ENCODE measurements at regions not wholly inside any gene's neighbourhood (a gene's known extent, or its start where the extent isn't known, plus 50 kb on each side); places are given as distances from the start of the nearest gene placed in this dataset.

DNA sequence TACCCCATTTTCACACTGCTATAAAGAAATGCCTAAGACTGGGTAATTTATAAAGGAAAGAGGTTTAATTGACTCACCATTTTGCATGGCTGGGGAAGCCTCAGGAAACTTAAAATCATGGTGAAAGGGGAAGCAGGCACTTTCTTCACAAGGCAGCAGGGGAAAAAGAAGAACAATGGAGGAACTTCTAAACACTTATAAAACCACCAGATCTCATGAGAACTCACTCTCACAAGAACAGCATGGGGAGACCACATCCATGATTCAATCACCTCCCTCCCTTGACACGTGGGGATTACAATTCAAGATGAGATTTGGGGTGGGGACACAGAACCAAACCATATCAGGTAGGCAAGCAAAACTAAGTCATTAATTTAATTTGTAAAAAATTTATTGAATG, 343.2 kb downstream of the FRK start:
- no peak for DNase-seq (ENCODE audit: low spot score)

DNA sequence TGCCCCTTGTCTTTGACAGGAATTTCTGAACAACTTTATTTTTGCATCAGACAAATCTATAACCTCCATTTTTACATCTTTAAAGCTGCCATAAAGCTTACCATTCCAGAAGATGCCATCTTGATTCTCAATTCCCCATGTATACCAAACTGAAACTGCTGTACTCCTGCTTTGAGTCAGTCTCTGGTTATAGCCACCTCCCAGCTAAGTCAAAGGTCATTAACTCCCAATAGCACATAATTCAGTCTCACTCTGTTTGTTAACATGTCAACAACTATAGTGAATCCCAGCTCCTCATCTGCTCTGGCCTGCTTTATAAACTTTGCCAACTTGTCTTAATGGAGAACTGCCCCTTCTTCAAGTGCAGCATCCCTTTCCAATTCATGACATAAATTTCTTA, 343.6 kb downstream of the FRK start:
- DNase-seq (ENCODE audit: low spot score) = no peak

DNA sequence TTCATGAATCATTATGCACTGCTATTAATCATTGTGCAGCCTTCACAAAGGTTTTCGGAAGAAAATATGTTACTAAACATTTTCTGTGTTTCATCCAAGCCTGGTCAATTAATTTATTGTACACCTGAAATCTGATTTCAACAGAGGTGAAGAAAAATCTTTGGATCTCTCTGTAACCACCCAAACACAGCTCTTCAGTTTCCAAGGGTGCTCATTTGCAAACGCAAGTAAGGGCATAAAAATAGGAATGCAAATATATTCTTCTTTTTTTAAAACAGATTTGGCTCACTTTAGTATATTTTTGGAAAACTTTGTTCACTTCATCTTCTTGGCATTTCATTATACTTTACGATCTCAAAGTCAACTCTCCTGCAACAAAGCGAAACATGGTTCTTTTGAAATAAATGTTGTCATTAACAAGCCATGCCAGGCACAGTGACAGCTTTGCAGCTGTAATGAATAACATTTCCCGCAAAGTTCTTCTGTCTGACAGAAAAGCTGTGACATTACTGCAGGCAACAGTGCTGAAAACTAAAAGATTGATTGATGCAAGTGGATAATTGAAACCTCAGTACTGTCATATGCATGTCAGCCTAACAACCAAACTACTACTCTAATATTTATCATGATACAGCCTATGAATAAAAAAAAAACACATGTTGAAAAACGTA, 348.3 kb downstream of the FRK start:
- DNase-seq (ENCODE audit: low spot score) = no peak

DNA sequence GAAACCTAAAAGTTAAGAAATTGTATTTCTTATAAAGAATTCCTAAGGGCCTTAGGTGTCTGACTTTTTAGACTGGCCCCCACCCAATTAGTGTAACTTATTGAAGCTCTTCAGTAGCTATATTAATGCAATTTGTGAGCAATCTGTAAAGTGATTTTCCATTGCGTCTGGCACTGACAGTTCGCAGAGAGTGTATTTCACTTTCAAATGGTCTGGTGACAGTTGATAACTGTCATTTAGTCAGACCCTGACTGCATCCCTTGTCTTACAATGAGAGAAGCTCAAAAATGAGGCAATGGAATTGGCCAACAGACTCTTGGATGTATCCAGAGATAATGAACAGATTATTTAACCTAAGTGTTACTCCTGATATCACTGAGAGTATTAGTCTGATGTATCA, 351.8 kb downstream of the FRK start:
- DNase-seq (ENCODE audit: low spot score) = no peak

DNA sequence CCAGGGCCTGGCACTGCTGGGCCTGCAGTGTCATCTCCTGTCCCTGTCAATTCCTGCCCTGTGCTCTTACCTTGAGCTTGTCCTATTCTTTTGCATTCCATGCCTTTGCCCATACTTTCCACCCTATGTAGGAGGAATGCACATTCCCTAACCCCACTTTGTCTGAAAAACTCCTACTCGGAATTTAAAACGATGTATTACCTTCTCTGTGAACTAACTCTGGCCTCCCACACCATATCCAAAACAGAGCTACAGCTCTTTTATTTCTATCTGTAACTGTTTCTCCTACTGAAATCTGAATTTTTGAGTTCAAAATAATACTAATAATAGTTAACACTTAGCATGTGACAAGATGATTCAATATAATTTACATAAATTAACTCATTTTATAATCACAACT, 353.7 kb downstream of the FRK start:
- DNase-seq (ENCODE audit: low spot score) = no peak

DNA sequence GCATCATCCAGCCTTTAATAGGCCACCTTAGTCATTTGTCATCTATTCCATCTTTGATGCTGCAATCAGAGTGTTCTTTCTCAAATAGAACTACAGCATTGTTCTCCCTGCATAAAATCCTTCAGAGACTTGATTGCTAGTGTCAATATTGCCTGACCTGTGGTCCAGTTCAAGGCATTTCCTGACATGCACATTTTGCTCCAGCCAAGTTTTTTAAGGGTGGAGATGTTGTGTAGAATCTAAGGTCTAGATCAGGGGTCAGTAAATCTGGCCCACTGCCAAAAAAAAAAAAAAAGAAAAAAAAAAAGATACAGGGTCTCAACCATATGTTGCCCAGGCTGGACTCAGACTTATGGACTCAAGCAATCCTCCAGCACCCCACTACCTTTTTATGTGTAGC, 354.4 kb downstream of the FRK start:
- DNase-seq (ENCODE audit: low spot score) = peak; percentile 12

DNA sequence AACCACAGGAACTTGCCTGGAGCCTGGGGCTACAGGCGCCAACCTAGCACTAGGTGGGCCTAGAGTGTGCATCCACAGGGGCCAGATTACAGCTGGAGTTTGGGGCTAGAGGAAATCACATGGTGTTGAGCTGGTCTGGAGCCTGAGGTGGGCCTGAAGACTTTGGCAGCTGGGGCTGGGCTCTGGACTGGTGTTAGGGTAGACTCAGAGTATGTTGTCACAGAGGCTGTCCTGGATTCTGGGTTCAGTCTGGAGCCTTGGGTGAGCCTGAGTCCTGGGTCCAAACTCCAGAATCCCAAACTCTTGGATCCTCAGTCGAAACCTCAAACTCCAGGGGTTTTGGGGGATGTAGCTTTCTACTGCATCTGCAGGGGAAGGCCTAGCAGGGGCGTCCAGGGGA, 356.7 kb downstream of the FRK start:
- no peak for DNase-seq (ENCODE audit: low spot score)

DNA sequence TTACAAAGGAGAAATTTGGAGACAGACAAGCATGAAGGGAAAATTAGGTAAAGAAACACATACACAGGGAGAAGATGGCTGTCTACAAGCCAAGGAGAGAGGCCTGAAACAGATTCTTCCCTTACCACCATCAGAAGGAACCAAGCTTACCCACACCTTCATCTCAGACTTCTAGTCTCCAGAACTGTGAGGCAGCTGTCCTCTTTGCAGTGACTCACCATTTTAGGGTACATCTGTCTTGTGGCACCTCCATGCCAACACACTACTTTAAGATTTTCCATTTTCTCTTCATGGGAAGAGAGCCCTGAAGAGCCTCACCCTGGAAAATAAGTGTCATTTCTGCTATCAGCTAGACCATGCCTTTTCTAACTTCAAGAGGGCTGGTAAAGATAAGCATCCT, 369.3 kb downstream of the FRK start:
- no peak for DNase-seq (ENCODE audit: low spot score)

DNA sequence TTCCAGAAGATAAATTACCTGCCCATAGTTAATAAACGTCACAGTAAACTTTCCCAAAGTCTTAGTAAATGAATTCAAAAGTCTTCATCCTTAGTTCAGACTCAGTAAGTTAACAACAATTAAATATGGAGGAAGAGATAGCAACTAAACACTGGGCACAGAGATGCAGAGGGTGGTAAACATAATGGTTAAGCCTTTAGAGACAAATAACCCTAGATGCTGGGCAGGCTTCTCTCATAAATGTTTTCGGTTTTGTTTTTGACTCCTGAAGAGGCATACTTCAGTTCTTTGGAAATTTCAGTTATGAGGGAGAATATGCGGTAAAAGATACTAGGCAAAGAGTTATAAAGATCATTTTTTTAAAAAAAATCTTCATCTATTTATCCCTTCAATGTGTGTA, 369.8 kb downstream of the FRK start:
- DNase-seq (ENCODE audit: low spot score) = no peak

DNA sequence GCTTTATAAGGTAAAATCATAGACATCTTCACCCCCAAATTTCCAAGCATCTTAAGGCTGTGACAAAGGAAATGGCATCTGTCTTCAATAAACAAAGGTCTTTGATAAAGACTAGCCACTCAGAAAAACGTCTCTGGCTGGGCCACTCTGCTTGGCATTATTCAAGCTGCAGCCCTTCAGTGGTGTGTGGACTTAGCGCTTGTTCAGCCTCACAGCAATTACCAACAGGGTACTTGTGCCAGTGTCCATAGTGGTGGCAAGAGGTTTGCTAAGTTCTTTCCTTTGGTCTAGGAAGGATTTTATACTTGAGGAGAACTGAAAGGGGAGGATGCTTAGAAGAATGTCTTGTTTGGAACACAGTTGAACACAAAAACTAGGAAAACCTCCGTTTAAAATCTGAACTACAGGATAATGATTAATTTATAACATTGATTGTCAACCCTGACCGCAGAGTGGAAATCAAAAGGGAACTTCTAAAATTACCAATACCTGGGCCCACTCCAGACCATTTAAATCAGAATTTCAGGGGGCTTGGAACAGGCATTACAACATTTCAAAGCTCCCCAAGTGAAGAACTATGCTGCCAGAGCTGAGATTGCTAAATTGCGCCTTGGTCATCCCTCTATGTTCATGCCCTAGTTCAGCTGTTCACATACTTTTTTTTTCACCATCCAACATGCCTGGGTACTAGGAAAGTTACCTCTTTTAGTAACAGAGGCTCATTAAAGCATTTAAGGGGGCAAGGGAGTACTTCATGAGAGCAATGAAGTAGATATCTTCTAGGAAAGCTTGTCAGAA, 378.5 kb downstream of the FRK start:
- DNase-seq (ENCODE audit: low spot score) = no peak

DNA sequence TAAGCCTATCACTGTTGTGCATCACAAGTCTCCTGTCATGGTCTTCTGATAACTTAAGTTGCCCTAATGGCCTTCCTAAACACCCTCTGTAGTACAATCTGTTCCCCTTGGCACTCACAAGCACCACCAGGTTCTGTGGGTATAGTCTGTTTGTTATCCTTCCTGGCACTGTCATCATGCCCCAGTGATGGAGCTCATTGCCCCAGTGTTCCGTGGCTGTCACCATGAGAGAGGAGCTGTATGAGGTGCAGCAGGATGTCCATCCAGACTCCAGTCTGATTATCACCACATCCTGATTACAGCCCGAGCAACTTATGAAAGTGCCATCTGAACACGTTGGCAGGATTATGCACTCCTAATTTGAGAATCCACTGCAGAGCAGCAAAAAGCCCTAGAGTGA, 380.1 kb downstream of the FRK start:
- DNase-seq (ENCODE audit: low spot score) = no peak

DNA sequence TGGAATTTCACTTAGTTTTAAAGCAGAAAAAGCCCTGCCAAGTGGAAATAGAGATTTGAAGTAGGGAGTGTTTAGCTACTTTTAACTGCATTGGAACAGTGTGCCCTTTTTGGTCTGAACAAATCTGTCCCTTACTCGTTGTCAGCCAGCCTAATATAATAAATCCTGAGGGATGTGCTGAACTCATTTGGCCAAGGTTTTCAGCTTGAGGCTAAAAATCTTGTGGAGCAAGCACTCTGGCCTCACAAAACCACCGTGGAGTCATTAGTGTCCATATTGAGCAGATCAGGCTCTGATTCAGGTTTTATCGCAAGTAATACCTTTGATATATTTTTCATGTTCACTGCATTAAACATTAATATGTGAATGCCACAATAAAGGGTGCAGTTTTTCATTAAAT, 383.5 kb downstream of the FRK start:
- no peak for DNase-seq (ENCODE audit: low spot score)

DNA sequence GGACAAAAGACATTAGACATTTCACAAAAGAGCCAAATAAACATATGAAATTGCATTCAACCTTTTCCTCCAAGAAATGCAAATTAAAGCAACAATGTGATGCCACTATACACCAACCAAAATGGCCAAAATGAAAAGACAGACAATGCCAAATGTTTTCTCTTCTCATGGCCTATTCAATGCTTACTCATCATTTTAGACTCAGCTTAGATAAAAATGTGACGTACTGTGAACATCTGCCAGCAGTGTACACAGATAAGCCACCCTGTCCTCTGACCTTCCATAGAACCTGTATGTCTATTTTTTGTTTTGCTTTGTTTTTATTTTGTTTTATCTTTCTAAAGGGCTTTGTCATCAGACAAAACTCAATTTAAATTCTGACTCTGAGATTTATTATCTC, 385.2 kb downstream of the FRK start:
- no peak for DNase-seq (ENCODE audit: low spot score)

DNA sequence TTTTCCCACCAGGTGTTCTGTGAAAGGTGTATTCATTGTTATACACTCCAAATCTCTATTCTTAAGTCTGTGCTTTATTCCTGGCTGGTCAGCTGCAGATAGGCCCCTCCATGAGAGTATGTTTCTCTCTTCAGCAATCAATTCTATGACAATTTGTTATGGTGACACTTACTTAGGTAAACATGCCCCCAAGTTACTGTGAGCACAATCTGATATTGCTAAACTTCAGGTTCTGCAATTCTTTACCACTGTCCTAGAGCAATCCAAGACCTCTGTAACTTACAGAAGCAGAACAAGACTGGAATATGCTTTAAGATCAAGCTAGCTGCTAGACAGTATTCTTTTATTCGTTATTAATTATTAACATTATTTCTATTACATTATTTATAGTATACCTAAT, 391.9 kb downstream of the FRK start:
- DNase-seq (ENCODE audit: low spot score) = peak; percentile 9

DNA sequence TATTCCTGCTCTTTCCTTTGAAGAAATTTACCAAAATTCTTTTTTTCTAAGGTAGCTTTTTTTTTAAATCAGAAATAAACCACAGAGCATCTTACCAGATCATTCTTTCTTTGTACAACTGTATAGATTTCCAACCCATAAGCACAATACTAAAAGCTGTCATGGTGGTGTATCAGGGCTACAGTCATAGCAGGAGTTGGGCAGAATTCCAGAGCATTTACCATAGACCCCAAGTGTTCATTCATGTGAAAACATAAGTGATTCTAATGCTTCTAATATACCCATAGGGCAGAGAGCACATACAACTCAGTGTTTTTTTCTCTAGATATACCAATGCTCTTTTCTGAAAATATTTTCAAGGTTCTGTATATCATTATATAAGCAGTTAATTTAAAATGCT, 392.5 kb downstream of the FRK start:
- no peak for DNase-seq (ENCODE audit: low spot score)

DNA sequence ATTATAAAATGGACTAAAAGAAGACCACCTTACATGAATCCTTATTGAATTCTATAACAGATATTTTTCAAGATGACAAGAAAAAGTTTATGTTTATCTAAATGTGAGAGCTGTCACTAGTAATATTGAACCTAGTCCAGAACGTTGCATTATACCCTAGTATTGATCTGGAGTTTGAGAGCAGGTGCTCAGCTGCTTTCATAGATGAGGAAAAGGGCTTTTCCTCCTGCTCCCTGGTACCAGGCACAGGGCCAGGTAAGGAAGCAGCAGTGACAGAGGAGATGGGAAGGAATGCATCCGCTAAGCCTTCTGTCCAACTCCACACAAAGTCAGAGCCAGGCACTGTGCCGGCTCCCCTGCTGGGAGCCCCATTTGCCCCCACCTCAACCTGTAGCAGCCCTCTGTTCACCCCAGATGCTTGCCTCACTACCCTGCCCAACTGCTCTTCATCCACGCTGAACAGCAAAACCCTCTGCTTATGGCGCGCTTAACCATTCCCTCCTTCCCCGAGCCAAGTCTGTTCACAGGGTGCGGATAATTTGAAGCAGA, 393.1 kb downstream of the FRK start:
- no peak for DNase-seq (ENCODE audit: low spot score)

DNA sequence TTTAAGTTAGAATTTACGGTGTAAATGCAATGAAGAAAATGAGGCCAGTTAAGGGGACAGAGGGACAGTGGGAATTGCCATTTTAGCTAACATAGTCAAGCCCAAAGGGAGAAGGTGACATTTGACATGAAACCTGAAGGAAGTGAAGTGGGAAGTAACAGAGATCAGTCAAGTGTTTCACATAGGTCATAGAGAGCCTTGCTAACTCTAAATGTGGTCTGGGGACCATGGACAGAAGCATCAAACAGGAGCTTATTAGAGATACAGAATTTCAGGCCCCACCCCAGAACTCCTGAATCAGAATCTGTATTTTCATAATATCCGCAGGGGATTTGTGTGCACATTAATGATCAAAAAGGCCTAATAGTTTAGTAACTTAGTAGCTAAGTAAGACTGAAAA, 393.7 kb downstream of the FRK start:
- no peak for DNase-seq (ENCODE audit: low spot score)

DNA sequence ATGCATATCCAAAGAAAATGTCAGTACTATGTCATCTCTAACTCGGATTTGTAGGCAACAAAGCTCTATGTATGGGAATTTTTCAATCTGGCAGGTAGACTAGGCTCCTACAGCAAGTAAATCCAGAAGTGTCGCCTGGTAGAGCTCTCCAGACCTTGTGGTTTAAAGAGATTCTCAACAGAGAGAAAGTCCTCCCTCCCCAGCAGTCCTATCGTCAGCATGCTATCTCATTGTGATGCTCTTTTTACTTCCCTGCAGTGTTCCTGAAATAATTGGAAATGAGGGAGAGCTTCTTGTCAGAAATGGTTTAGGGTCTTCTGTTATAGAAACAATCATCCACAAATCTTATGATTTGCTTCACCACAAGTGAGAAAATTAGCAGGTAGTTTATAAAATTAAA, 395.4 kb downstream of the FRK start:
- no peak for DNase-seq (ENCODE audit: low spot score)

DNA sequence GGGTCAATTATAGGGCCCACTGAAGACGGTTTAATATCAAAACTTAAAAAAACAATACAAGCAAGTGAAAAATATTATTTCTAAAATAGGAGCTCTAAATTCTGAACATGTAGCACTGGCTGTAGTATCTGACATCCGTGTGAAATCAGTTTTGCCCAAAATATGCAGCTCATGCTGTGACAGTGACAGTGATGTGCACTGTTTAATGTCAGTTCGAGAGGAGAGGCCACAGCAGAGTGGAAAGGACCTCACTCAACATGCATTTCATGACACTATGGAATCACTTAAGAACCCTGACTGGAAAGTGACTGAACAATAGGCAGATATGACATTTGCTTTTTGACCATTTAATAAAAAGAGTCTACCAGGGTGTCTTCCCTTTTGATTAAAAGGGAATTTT, 397.0 kb downstream of the FRK start:
- DNase-seq (ENCODE audit: low spot score) = no peak

DNA sequence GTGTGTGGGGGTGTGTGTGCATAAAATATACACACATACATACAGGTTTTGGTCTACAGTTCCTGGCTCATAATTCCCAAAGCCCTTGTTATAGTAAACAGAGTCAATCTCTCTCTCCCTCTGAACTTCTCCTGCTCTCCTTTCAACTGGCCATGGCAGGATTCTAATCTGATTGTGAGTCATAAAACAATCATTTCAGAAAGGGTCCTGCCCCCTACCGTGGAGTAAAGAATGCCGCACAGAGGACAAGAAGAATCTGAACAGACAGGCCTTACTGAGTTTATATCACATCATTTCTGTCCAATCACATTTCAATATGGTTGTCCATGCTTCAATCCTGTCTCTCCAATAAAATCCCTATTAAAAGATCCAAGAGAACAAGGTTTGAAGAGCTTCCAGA, 416.9 kb downstream of the FRK start:
- no peak for DNase-seq (ENCODE audit: low spot score)

DNA sequence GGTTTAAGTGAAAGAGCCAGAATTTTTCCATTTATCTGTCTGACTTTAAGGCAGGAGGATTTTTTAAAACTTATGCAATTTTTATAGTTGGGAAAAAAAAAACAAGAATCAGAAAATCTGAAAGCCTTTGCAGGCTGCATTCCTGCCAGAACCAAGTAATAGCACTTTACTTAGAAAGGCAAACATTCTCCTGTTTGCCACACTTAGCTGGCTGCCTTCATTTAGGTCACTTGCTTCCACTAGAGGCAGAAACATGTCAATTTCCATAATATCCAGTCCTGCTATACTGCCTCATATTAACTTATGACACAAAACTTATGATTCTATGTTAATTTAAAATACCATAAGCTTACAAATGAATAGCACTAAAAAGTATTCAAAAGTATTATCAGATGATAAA, 425.8 kb downstream of the FRK start:
- no peak for DNase-seq (ENCODE audit: low spot score)

DNA sequence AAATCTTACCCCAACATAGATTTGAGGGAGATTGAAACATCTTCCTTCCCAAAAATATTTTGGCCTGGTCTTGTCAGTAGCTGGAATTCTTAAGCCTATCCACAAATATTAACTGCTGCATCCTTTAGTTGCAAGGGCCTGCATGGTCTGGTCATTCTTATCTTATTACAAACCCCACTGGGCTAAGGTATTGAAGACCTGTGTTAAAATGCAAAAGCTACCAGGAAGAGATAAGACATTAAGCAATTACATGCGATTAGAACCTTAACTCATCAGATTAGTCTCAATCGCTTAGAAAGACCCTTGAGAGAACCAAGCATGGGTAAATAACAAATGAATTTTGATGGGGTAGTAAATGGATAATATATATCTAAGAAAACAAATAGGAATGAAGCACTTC, 426.6 kb downstream of the FRK start:
- DNase-seq (ENCODE audit: low spot score) = no peak

DNA sequence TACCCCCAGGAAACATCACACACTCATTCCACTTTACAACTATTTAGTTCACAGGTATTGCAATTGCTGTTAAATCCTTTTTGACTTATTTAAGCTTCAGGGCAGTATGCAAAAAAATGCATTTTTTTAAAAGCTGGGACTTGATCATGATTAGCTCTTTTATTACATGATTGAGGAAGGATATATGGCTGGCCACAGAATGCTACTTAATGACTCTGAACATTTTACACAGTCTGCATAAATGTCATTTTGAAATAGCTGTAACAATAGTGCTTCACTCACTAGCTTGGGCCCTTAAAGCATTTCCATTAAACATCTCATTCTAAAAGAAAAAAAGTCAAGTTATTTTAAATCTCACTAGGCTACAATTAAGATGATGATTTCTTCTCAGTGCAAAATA, 429.7 kb downstream of the FRK start:
- DNase-seq (ENCODE audit: low spot score) = no peak

All from HuH-7.5 (cell line).